B cell (primary cell): ENCODE measurements at regions not wholly inside any gene's neighbourhood (a gene's known extent, or its start where the extent isn't known, plus 50 kb on each side); places are given as distances from the start of the nearest gene placed in this dataset.

Source experiments
- ATAC-seq: fragments of 200-7000 bp; cut with Tn5 transposase; one replicate; pipeline ENCODE4 v1.10.0; 2021; ENCODE audit warnings: low read depth, mild to moderate bottlenecking, moderate number of reproducible peaks, moderate library complexity
- CTCF ChIA-PET: fragments of 350-600 bp; sonication (Branson Sonifier 250); formaldehyde crosslinking; loops from one replicate; lab custom pipeline; 2021; ENCODE audit warnings: antibody characterized with exemption, inconsistent platforms; lab: Charles Lee
- POLR2A ChIA-PET: fragments of 350-600 bp; sonication (Branson Sonifier 250); formaldehyde crosslinking; loops from one replicate; lab custom pipeline; 2021; ENCODE audit warnings: antibody characterized with exemption; lab: Charles Lee
- DNase-seq: peaks from one replicate; pipeline ENCODE4 v3.0.0; 2013
- H2AFZ ChIP-seq: 2 replicates; pipeline ENCODE4 v1.6.1; 2012; ENCODE audit warnings: mild to moderate bottlenecking, low read depth, low read length; ENCODE audit not compliant: insufficient read depth, poor library complexity, severe bottlenecking
- H3K27ac ChIP-seq, 2 donors: 1 replicate in 1 of 2; 2 replicates in 1 of 2; pipeline ENCODE4 v1.5.1; 2012 to 2013; ENCODE audit warnings: low read length in 2 of 2, mild to moderate bottlenecking in 2 of 2, moderate library complexity in 1 of 2
- H3K27me3 ChIP-seq, 4 experiments: fragments of 200-600 bp in 1 of 4; sonication (generic) in 1 of 4; replicated peaks in 1 of 4; 1 replicate in 2 of 4; 2 replicates in 2 of 4; pipeline versions ENCODE4 v1.6.1 to v1.7.0; 2013 to 2016; ENCODE audit warnings: low read length in 3 of 4, mild to moderate bottlenecking in 2 of 4, mixed read lengths in 1 of 4, moderate library complexity in 1 of 4; ENCODE audit not compliant: insufficient read depth in 4 of 4, control insufficient read depth in 3 of 4; ENCODE audit errors: control extremely low read depth in 1 of 4
- H3K36me3 ChIP-seq, 2 experiments: replicated peaks in 1 of 2; 1 replicate in 1 of 2; 2 replicates in 1 of 2; pipeline versions ENCODE4 v1.6.1 to v1.7.1; 2013; ENCODE audit warnings: low read length in 1 of 2; ENCODE audit not compliant: insufficient read depth in 2 of 2, control insufficient read depth in 1 of 2; ENCODE audit errors: control extremely low read depth in 1 of 2, extremely low read depth in 1 of 2
- H3K4me1 ChIP-seq, 2 donors: fragments of 200-600 bp in 1 of 2; sonication (generic) in 1 of 2; 1 replicate in 1 of 2; 2 replicates in 1 of 2; pipeline versions ENCODE4 v1.5.1 to v1.6.1; 2013 to 2017; ENCODE audit warnings: low read length in 2 of 2; ENCODE audit not compliant: control insufficient read depth in 2 of 2, insufficient read depth in 2 of 2
- H3K4me2 ChIP-seq: replicated peaks from 2 replicates; pipeline ENCODE3; 2012; ENCODE audit warnings: mild to moderate bottlenecking, low read depth, low read length; ENCODE audit not compliant: poor library complexity, severe bottlenecking
- H3K4me3 ChIP-seq, 5 experiments: fragments of 200-600 bp in 1 of 5; sonication (generic) in 1 of 5; 1 replicate in 3 of 5; 2 replicates in 2 of 5; pipeline versions ENCODE4 v1.5.1 to v1.7.0; 2011 to 2016; ENCODE audit warnings: low read length in 4 of 5, mild to moderate bottlenecking in 4 of 5, low read depth in 2 of 5, control low read depth in 1 of 5, moderate library complexity in 1 of 5; ENCODE audit not compliant: insufficient read depth in 1 of 5; ENCODE audit errors: control extremely low read depth in 1 of 5, extremely low read depth in 1 of 5
- H3K79me2 ChIP-seq: fragments of 200-600 bp; sonication (generic); one replicate; pipeline ENCODE4 v1.6.0; 2016; ENCODE audit warnings: low read length; ENCODE audit not compliant: control insufficient read depth, insufficient read depth
- H3K9ac ChIP-seq: fragments of 200-600 bp; sonication (generic); 2 replicates; pipeline ENCODE4 v1.6.1; 2017; ENCODE audit warnings: mild to moderate bottlenecking, low read length, moderate library complexity
- H3K9me3 ChIP-seq, 3 donors: one replicate each; pipeline versions ENCODE4 v1.6.1 to v1.7.1; 2013; ENCODE audit warnings: low read length in 2 of 3; ENCODE audit not compliant: control insufficient read depth in 2 of 3, insufficient read depth in 1 of 3; ENCODE audit errors: control extremely low read depth in 1 of 3
- H4K20me1 ChIP-seq: 2 replicates; pipeline ENCODE4 v1.6.0; 2012; ENCODE audit warnings: mild to moderate bottlenecking, low read length; ENCODE audit not compliant: insufficient read depth, control insufficient read depth, poor library complexity, severe bottlenecking
- H3K27ac Mint-ChIP-seq: one replicate; pipeline ENCODE4 v1.8.0; 2021; ENCODE audit warnings: mixed read lengths
- H3K27me3 Mint-ChIP-seq: one replicate; pipeline ENCODE4 v1.8.0; 2021; ENCODE audit warnings: mixed read lengths
- H3K4me1 Mint-ChIP-seq: one replicate; pipeline ENCODE4 v1.8.0; 2021; ENCODE audit warnings: mixed read lengths
- H3K4me3 Mint-ChIP-seq: one replicate; pipeline ENCODE4 v1.8.0; 2021; ENCODE audit warnings: mixed read lengths
- H3K9me3 Mint-ChIP-seq: one replicate; pipeline ENCODE4 v1.8.0; 2022; ENCODE audit warnings: mixed read lengths; ENCODE audit not compliant: insufficient read depth
- EZH2 ChIP-seq: IDR thresholded peaks from 2 replicates; pipeline ENCODE4 v1.6.1; 2012; ENCODE audit warnings: borderline replicate concordance, low read depth, mild to moderate bottlenecking, moderate library complexity, low read length; ENCODE audit not compliant: insufficient read depth, poor library complexity, severe bottlenecking
- WGBS: methylation state at CpG from one replicate; pipeline ENCODE4 v1.1.5; 2013; ENCODE audit warnings: missing lambda C conversion rate; ENCODE audit not compliant: insufficient coverage; 5-methylcytosine and 5-hydroxymethylcytosine counted together
- intact Hi-C: fragments of 100-400 bp; cut with micrococcal nuclease; formaldehyde crosslinking; loops from one replicate; pipeline ENCODE4 v1.10.0; 2022
- TF ChIP-seq, protein P1 (sequence below): fragments of 200-600 bp; IDR thresholded peaks from one replicate; pipeline ENCODE4 v1.8.0; 2022; ENCODE audit warnings: antibody characterized with exemption, mild to moderate bottlenecking

- H3K4me2 ChIP-seq: no peak overlapping the region
- no peak overlapping the region for H3K4me3 Mint-ChIP-seq
- POLR2A ChIA-PET: no interaction called here
- TF ChIP-seq, protein P1, sequence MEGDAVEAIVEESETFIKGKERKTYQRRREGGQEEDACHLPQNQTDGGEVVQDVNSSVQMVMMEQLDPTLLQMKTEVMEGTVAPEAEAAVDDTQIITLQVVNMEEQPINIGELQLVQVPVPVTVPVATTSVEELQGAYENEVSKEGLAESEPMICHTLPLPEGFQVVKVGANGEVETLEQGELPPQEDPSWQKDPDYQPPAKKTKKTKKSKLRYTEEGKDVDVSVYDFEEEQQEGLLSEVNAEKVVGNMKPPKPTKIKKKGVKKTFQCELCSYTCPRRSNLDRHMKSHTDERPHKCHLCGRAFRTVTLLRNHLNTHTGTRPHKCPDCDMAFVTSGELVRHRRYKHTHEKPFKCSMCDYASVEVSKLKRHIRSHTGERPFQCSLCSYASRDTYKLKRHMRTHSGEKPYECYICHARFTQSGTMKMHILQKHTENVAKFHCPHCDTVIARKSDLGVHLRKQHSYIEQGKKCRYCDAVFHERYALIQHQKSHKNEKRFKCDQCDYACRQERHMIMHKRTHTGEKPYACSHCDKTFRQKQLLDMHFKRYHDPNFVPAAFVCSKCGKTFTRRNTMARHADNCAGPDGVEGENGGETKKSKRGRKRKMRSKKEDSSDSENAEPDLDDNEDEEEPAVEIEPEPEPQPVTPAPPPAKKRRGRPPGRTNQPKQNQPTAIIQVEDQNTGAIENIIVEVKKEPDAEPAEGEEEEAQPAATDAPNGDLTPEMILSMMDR: no peak
- no peak for TF ChIP-seq EZH2
- H4K20me1 ChIP-seq: no peaks in the 10 kb centered on the region
- no peaks in the 10 kb centered on the region for H3K27me3 ChIP-seq
- intact Hi-C loops: no loop called here
- CTCF ChIA-PET: no interaction called here
- H3K9me3 Mint-ChIP-seq: no peaks in the 10 kb centered on the region
- H3K4me1 Mint-ChIP-seq: no peaks in the 10 kb centered on the region
- H3K9ac ChIP-seq: no peak overlapping the region
- no peak overlapping the region for H3K27ac ChIP-seq
- H3K27ac Mint-ChIP-seq: no peak overlapping the region
- H3K36me3 ChIP-seq: no peaks in the 10 kb centered on the region
- no peaks in the 10 kb centered on the region for H3K9me3 ChIP-seq
- H2AFZ ChIP-seq: no peak overlapping the region
- H3K79me2 ChIP-seq: no peaks in the 10 kb centered on the region
- ATAC-seq (no peak), DNase-seq (no peak)
- WGBS: 92% methylated on average over 2 of the region's 2 CpGs
- H3K4me1 ChIP-seq: no peaks in the 10 kb centered on the region
- no peak overlapping the region for H3K4me3 ChIP-seq
- H3K27me3 Mint-ChIP-seq: no peaks in the 10 kb centered on the region
These were observed 1898.8 kb upstream of the PIK3C3 start for GRCh38 chr18:40056079-40056692.

DNA sequence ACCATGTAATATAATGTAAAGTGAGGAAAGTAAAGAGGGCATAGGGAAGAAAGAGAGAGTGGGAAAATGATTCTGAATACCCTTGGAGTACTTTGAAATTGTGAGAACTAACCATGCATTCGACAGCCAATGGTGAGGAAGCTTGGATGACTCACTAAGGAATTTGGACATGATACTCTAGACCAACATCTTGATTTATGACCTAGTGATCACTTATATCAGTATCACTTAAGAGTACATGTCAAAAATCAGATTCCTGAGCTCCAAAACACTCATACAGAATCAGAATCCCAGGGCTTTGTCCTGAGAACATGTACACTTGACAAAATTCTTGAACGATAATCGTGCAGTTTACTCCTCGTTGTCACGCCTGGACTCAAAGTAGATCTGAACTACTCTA lies 1899.8 kb upstream of the PIK3C3 start:
- intact Hi-C loops: no loop called here
- Histone ChIP-seq H3K27me3 (no peaks in the 10 kb centered on the region), H3K36me3 (no peaks in the 10 kb centered on the region), H3K4me1 (no peaks in the 10 kb centered on the region), H3K27ac (no peak overlapping the region), H3K9me3 (no peaks in the 10 kb centered on the region), H2AFZ (no peak overlapping the region), H3K9ac (no peak overlapping the region), H3K4me2 (no peak overlapping the region), H3K79me2 (no peaks in the 10 kb centered on the region), H3K4me3 (no peak overlapping the region), H4K20me1 (no peaks in the 10 kb centered on the region)
- no peak for TF ChIP-seq EZH2
- TF ChIP-seq, protein P1: no peak
- WGBS: 98% methylated on average over 5 of the region's 5 CpGs
- POLR2A ChIA-PET: no interaction called here
- no peaks in the 10 kb centered on the region for H3K4me1 Mint-ChIP-seq
- ATAC-seq (no peak), DNase-seq (no peak)
- no peak overlapping the region for H3K4me3 Mint-ChIP-seq
- H3K27me3 Mint-ChIP-seq: no peaks in the 10 kb centered on the region
- no peak overlapping the region for H3K27ac Mint-ChIP-seq
- CTCF ChIA-PET: no interaction called here
- no peaks in the 10 kb centered on the region for H3K9me3 Mint-ChIP-seq
